BJ (cell line): ENCODE measurements at regions not wholly inside any gene's neighbourhood (a gene's known extent, or its start where the extent isn't known, plus 50 kb on each side); places are given as distances from the start of the nearest gene placed in this dataset.

Experiments
- CTCF ChIA-PET: fragments of 350-600 bp; formaldehyde crosslinking; extraction: SDS; loops from one replicate; lab custom pipeline; 2021; ENCODE audit warnings: antibody characterized with exemption, inconsistent platforms; lab: Yijun Ruan, JAX
- POLR2A ChIA-PET: fragments of 300-600 bp; sonication (Branson Sonifier 250); formaldehyde crosslinking; extraction: SDS; loops from one replicate; lab custom pipeline; 2021; ENCODE audit warnings: antibody characterized with exemption; lab: Charles Lee
- DNase-seq: peaks from one replicate; pipeline ENCODE4 v3.0.0-alpha.2; 2011; ENCODE audit warnings: low read depth
- H3K27me3 ChIP-seq: 2 replicates; pipeline ENCODE4 v1.6.0; 2011; ENCODE audit warnings: low read length; ENCODE audit not compliant: control insufficient read depth, insufficient read depth
- H3K36me3 ChIP-seq: 2 replicates; pipeline ENCODE4 v1.5.1; 2011; ENCODE audit warnings: low read length; ENCODE audit not compliant: control insufficient read depth, insufficient read depth
- H3K4me3 ChIP-seq: 2 replicates; pipeline ENCODE4 v1.5.1; 2011; ENCODE audit warnings: low read depth, mild to moderate bottlenecking, control low read depth, low read length
- CTCF ChIP-seq: IDR thresholded peaks from 2 replicates; pipeline ENCODE4 v1.5.1; 2011; ENCODE audit warnings: low read depth, mild to moderate bottlenecking, control low read depth, inconsistent platforms, low read length, moderate library complexity; ENCODE audit not compliant: insufficient read depth

GRCh38 chrX:129037389-129037788, 485.9 kb downstream of the SMARCA1 start:
- no peak for DNase-seq
- POLR2A ChIA-PET, result no interaction called here
- no peak for TF ChIP-seq CTCF
- no peaks in the 10 kb centered on the region for H3K27me3 ChIP-seq
- no peak overlapping the region for H3K4me3 ChIP-seq
- no peaks in the 10 kb centered on the region for H3K36me3 ChIP-seq
- CTCF ChIA-PET, result interaction anchor here (0.5 kb wide), 1 partner anchor 749 kb away, joined by 3 read pairs; no protein-coding TSS in a partner anchor

- no peaks in the 10 kb centered on the region for H3K27me3 ChIP-seq
- no peak for TF ChIP-seq CTCF
- CTCF ChIA-PET, result no interaction called here
- no peak for DNase-seq
- no peaks in the 10 kb centered on the region for H3K36me3 ChIP-seq
- no peak overlapping the region for H3K4me3 ChIP-seq
- POLR2A ChIA-PET, result no interaction called here
These were observed 488.1 kb downstream of the SMARCA1 start for GRCh38 chrX:129035180-129035579.

GRCh38 chrX:129034196-129034595, 489.1 kb downstream of the SMARCA1 start:
- no peaks in the 10 kb centered on the region for H3K27me3 ChIP-seq
- TF ChIP-seq CTCF, result no peak
- H3K36me3 ChIP-seq, result no peaks in the 10 kb centered on the region
- ChIA-PET CTCF (no interaction called here), POLR2A (no interaction called here)
- DNase-seq, result no peak
- H3K4me3 ChIP-seq, result no peak overlapping the region

GRCh38 chrX:129026202-129026601, 497.1 kb downstream of the SMARCA1 start:
- H3K4me3 ChIP-seq, result no peak overlapping the region
- ChIA-PET CTCF (no interaction called here), POLR2A (no interaction called here)
- no peak for DNase-seq
- H3K36me3 ChIP-seq, result no peaks in the 10 kb centered on the region
- no peaks in the 10 kb centered on the region for H3K27me3 ChIP-seq
- TF ChIP-seq CTCF, result no peak

GRCh38 chrX:129025376-129025775, 497.9 kb downstream of the SMARCA1 start:
- ChIA-PET CTCF (no interaction called here), POLR2A (no interaction called here)
- Histone ChIP-seq H3K27me3 (no peaks in the 10 kb centered on the region), H3K4me3 (no peak overlapping the region), H3K36me3 (no peaks in the 10 kb centered on the region)
- no peak for TF ChIP-seq CTCF
- DNase-seq, result no peak
